ENCODE measurements at regions not wholly inside any gene's neighbourhood (a gene's known extent, or its start where the extent isn't known, plus 50 kb on each side); places are given as distances from the start of the nearest gene placed in this dataset.

DNA sequence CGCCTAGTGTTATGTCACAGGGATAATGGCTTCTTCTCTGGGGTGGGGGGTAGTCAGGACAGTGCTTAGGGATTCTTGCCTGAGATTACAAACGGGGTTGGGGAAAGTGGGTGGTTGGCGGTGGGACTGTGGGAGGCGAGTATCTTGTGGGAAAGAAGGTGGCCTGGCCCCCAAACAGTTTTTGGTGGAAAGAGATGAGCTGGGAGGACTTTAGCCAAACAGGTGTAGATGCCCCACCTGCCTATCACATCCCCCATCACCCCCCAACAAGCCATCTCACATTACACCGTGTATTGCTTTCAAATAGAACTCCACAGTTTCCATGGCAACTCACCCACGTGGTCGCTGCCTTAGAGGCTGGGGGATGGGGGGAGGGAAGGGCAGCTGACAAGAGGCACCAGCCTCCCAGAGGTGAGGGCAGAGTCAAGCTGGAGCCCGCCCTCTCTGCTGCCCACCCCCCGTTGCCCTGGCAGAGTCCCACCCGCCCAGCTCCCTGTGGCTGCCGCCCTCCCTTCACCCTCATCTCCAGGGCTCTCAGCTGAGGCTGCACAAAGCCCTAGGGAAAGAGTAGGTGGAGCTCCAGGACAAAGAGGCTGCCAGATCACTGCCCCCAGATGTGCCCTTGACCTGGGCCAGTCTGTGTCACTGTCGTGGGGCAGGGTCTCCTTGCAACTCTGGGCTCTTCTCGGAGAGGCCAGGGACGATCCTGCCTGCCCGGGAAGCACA, 98.3 kb downstream of the LRRC74A start:
- ATAC-seq: no peak

DNA sequence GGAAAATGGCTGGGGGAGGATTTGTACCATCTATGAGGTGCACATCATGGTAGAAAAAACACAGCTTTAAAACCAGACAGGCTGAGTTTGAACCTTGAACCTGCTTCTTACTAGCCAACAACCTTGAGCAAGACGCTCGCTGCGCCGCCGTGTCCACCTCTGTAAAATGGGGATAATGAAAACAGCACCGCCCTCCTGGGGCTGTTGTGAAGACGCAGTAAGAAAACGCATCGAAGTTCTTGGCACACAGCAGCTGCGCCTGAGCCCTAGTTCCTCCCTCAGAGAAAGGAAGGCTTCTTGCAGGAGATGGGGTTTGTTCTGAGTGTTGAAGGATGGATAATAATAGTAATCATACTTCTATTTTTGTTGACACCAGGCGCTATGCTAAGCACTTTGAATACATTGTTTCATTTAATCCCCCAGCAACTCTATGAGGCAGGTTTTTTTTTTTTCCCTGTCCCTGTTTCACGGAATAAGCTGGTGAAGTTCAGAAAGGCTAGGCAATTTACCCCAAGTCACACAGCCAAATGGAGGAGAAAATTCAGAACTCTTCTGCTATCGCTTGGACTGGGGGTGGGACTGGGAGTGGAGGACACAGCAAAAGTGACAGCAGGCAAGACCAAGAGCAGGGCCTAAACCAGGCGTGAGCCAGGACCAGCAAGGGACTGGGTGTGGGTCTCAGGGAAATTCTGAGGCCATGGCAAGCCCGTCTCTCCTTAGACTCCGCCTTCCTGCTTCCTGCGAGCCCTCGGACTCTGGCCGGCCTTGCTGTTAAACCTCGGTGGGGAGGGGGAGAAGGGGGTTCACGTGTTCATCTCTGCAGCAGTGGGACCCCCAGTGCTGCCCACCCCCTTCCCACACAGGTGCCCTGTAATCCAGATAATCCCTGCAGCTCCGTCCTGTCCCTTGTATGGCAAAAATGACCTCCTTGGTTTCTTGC, 97.5 kb downstream of the LRRC74A start:
- ATAC-seq: no peak

- no peak for ATAC-seq
Observed at GRCh38 chr14:76922584-76922983, 96.4 kb downstream of the LRRC74A start.

DNA sequence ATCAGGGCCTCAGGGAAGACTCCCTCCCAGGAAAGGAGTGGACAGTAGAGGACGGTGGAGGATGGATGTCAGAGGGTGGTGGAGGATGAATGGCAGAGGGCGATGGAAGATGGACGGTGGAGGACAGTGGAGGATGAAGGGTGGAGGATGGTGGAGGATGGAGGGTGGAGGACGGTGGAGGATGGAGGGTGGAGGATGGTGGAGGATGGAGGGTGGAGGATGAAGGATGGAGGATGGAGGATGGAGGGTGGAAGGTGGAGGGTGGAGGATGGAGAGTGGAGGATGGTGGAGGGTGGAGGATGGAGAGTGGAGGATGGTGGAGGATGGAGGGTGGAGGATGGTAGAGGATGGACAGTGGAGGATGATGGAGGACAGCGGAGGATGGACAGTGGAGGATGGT, 95.9 kb downstream of the LRRC74A start:
- no peak for ATAC-seq

GRCh38 chr14:76921088-76921399, 94.8 kb downstream of the LRRC74A start:
- no peak for ATAC-seq

DNA sequence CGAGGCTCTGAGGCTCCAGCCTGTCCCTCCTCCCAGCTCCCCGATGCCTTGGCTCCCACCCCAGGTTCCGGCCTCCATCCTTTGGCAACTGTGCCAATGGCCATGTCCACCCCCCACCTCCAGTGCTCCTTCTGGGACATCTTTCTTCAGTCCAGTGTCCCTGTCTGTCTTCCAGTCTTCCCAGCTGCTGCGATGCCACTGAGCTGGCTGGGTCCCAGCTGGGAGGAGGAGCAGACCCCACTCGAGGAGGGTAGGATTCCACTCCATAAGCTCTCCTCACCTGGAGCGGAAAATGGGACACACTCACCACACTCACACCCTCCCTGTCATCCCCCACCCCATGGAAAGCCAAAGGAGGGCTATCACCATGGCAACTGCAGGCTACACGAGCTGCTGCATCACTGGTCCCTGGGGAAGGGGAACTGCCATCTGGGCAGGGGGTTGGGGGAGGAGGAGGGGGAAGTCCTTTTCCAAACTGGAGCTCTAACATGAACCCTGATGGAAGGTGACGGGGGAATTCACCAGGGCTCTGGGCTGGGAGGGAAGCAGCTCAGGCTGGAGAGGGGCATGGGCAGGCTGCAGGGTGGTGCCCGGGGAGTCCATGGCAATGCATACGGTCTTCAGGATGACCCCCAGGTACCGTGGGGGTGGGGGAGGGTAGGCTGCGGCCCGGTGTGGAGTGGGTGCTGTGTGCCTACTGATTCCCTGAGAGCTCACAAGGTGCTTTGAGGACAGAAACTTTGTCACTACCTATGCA, 94.3 kb downstream of the LRRC74A start:
- no peak for ATAC-seq

DNA sequence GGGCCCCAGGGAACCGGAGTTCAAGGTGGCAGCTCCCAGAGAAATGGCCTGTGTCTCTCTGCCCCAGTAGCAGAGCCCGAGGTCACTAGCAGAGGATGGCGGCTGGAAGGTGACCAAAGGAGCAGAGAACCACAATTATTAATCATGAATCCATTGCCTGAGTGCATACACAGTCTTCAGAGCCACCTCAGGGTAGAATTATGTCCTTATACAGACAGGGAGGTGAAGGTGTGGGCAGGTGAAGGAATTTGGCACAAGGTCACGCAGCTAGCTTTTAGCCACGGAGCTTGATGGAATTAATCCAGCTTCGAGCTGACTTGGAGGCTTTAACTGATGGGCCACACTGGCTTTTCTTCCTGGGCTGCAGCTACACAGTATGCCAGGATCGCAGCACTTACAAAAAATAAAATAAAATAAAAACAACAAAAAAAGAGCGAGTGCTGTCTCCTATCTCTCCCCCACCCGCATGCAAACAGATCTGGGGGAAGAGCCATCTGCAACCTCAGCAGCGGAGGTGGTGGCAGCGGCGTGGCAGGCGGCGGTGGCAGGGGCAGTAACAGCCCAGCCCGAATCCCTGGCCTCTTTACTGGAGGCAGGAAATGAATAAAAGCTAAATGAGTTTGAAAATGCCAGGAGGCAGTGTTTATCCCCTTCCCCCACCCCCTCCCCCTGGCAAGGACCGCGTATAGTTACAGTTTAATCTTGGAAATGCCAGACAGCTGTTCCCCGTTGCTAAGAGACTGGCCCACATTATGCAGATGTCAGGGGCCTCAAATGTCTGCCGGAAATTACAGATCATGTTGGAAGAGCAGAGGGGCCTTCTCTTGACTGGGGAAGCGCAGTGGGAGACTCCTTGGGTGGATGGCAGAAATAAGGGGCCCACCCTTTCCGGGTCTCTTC, 93.5 kb downstream of the LRRC74A start:
- peak; percentile 53 to 61 for ATAC-seq

Measured in activated CD4-positive, CD25-positive, alpha-beta regulatory T cell treated with anti-CD3 and anti-CD28 coated beads, Interleukin-2, amount 50 U/mL, for 24 hours (primary cell).